ENCODE measurements at regions not wholly inside any gene's neighbourhood (a gene's known extent, or its start where the extent isn't known, plus 50 kb on each side); places are given as distances from the start of the nearest gene placed in this dataset.
"Not testable (repeated sequence)": the region's sequence is repeated elsewhere in the genome, so short reads cannot be mapped to it uniquely, and the experiment has no call there.

DNA sequence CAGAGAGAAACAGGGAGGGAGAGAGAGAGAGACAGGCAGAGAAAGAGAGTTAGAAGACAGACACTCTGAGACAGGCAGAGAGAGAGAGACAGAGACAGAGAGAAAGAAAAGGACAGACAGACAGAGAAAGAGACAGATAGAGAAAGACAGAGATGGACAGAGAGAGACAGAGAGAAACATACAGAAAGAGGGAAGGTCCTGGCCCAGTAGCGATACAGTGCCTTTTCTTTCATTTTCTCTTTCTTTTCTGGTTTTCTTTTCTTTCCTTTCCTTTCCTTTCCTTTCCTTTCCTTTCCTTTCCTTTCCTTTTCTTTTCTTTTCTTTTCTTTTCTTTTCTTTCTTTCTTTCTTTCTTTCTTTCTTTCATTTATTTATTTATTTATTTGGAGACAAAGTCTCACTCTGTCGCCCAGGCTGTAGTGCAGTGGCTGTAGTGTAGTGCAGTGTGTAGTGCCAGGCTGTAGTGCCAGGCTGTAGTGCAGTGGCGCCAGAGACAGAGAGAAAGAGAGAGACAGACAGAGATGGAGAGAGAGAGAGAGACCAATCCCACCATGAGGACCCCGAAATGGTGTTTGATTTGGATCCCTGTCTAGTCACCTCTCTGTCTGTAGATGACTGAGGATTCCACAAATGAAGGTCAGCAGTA lies 1501.5 kb upstream of the DEFB115 start:
- not testable (repeated sequence) for H3K79me2 ChIP-seq (ENCODE audit: insufficient read depth, low read length)

More for the DNA sequence above, 1501.5 kb upstream of the DEFB115 start:
- H3K27ac ChIP-seq (ENCODE audit: insufficient read length, low read depth, low read length); H3K56ac ChIP-seq (ENCODE audit: insufficient read length, low read depth, low read length); H3K4me3 Mint-ChIP-seq; DNase-seq; H4K20me1 ChIP-seq (ENCODE audit: control insufficient read depth, insufficient read depth, insufficient read length); H4K8ac ChIP-seq (replicated peaks; ENCODE audit: insufficient read length, low read depth, low read length); H3K23me2 ChIP-seq (ENCODE audit: insufficient read length, low read depth, low read length, poor library complexity, severe bottlenecking); H3T11ph ChIP-seq (ENCODE audit: low read length); H4K5ac ChIP-seq (ENCODE audit: insufficient read length, low read depth, low read length); H3K4me1 Mint-ChIP-seq; H3K4ac ChIP-seq (ENCODE audit: low read depth, low read length); H3K18ac ChIP-seq (ENCODE audit: insufficient read length, low read depth, low read length); H2BK15ac ChIP-seq (ENCODE audit: low read depth, low read length); H4K91ac ChIP-seq (ENCODE audit: insufficient read length, low read depth, low read length); H3K9ac ChIP-seq (ENCODE audit: extremely low read depth, insufficient read length, low read length); H3K27me3 Mint-ChIP-seq (ENCODE audit: low read depth); H3K14ac ChIP-seq (ENCODE audit: insufficient read depth, low read length); H2BK12ac ChIP-seq (ENCODE audit: insufficient read length, low read depth, low read length); H3K4me2 ChIP-seq (ENCODE audit: insufficient read depth, insufficient read length, low read length); H2BK20ac ChIP-seq (ENCODE audit: low read depth, low read length, poor library complexity, severe bottlenecking); H3K27me3 ChIP-seq (ENCODE audit: insufficient read depth, low read length); H2BK120ac ChIP-seq (ENCODE audit: low read depth, low read length, poor library complexity, severe bottlenecking); H3K23ac ChIP-seq (ENCODE audit: insufficient read length, low read depth, low read length); H3K27ac Mint-ChIP-seq; H2BK5ac ChIP-seq (ENCODE audit: insufficient read length, low read length); H2AFZ ChIP-seq (ENCODE audit: low read length); H3K4me1 ChIP-seq (ENCODE audit: insufficient read depth, low read length); H3K79me1 ChIP-seq (ENCODE audit: insufficient read depth, low read depth, low read length, poor library complexity, severe bottlenecking); H2AK5ac ChIP-seq (ENCODE audit: insufficient read length, low read length): not testable (repeated sequence)
- WGBS (ENCODE audit: extremely low coverage, insufficient read length, low lambda C conversion rate): no CpG with 5 or more reads among the region's 4 CpGs
- Mint-ChIP-seq H3K9me3 (peaks cover 92 to 94% of the 10 kb centered on the region in 2 experiments), H3K36me3 (ENCODE audit: insufficient read depth in 1 of 3, low read depth in 3 of 3) (peaks cover 38 to 59% (median 41%) of the 10 kb centered on the region in 3 experiments)
- peaks cover 48% of the 10 kb centered on the region for H3K9me3 ChIP-seq (ENCODE audit: control insufficient read depth, low read depth, low read length)

All from H9 (cell line).